Mammary epithelial cell (primary cell): ENCODE measurements at regions not wholly inside any gene's neighbourhood (a gene's known extent, or its start where the extent isn't known, plus 50 kb on each side); places are given as distances from the start of the nearest gene placed in this dataset.

Experiments
- CTCF ChIP-seq, 2 donors: IDR thresholded peaks in 1 of 2; conservative IDR thresholded peaks in 1 of 2; 2 replicates each; pipeline ENCODE4 v1.5.1; 2011 to 2012; ENCODE audit warnings: inconsistent platforms in 2 of 2, low read length in 2 of 2, mild to moderate bottlenecking in 2 of 2, control low read depth in 1 of 2, low read depth in 1 of 2; ENCODE audit not compliant: insufficient read depth in 1 of 2; ENCODE audit errors: extremely low read depth in 1 of 2
- EZH2 ChIP-seq: IDR thresholded peaks from 2 replicates; pipeline ENCODE4 v1.6.1; 2012; ENCODE audit warnings: low read length, inconsistent platforms, borderline replicate concordance

GRCh38 chr5:82749461-82749820, 327.8 kb downstream of the TMEM167A start:
- no peak for TF ChIP-seq CTCF (conservative IDR thresholded peaks at IDR 0.05 in 1 of 2, IDR thresholded peaks at IDR 0.05 in 1 of 2; ENCODE audit: extremely low read depth in 1 of 2, insufficient read depth in 1 of 2, low read depth in 1 of 2, low read length in 2 of 2)
- no peak for TF ChIP-seq EZH2
